Stimulated activated CD4-positive, alpha-beta T cell treated with anti-CD3 and anti-CD28 coated beads, Interleukin-12 subunit alpha, Interleukin-12 subunit beta, amount 100 ng/mL, for 48 hours (primary cell): ENCODE measurements at regions not wholly inside any gene's neighbourhood (a gene's known extent, or its start where the extent isn't known, plus 50 kb on each side); places are given as distances from the start of the nearest gene placed in this dataset.
"Not testable (repeated sequence)": the region's sequence is repeated elsewhere in the genome, so short reads cannot be mapped to it uniquely, and the experiment has no call there.

Experiments
- DNase-seq, 3 donors: peaks; one replicate each; pipeline ENCODE4 v3.0.0-alpha.2; 2020; ENCODE audit warnings: low read depth in 2 of 3, low spot score in 1 of 3

- DNase-seq = no peak
Observed at GRCh38 chr10:107971973-107972372, 807.5 kb upstream of the SORCS1 start.

GRCh38 chr10:107971411-107971810, 806.9 kb upstream of the SORCS1 start:
- no peak for DNase-seq

- no peak for DNase-seq
Observed at GRCh38 chr10:107970512-107970911, 806.0 kb upstream of the SORCS1 start.

GRCh38 chr10:107969936-107970335, 805.4 kb upstream of the SORCS1 start:
- no peak for DNase-seq

- no peak for DNase-seq
Observed at GRCh38 chr10:107966826-107967225, 802.3 kb upstream of the SORCS1 start.

GRCh38 chr10:107952649-107953556, 788.4 kb upstream of the SORCS1 start:
- DNase-seq = no peak

- not testable (repeated sequence) for DNase-seq
Observed at GRCh38 chr10:107950411-107951062, 786.0 kb upstream of the SORCS1 start.

GRCh38 chr10:107942826-107943225, 778.3 kb upstream of the SORCS1 start:
- DNase-seq = no peak

GRCh38 chr10:107933076-107933475, 768.6 kb upstream of the SORCS1 start:
- no peak for DNase-seq

GRCh38 chr10:107931808-107932207, 767.3 kb upstream of the SORCS1 start:
- no peak for DNase-seq

GRCh38 chr10:107930037-107930436, 765.5 kb upstream of the SORCS1 start:
- DNase-seq = no peak

- no peak for DNase-seq
Observed at GRCh38 chr10:107924458-107924857, 760.0 kb upstream of the SORCS1 start.

- DNase-seq = no peak
Observed at GRCh38 chr10:107919626-107920235, 755.2 kb upstream of the SORCS1 start.

GRCh38 chr10:107918171-107918570, 753.7 kb upstream of the SORCS1 start:
- DNase-seq = no peak

GRCh38 chr10:107915215-107915610, 750.7 kb upstream of the SORCS1 start:
- DNase-seq = no peak

GRCh38 chr10:107914450-107915214, 750.1 kb upstream of the SORCS1 start:
- no peak for DNase-seq

- DNase-seq = no peak
Observed at GRCh38 chr10:107913317-107914294, 749.1 kb upstream of the SORCS1 start.

GRCh38 chr10:107901076-107901475, 736.6 kb upstream of the SORCS1 start:
- no peak for DNase-seq

GRCh38 chr10:107900131-107900530, 735.6 kb upstream of the SORCS1 start:
- no peak for DNase-seq

GRCh38 chr10:107899502-107900062, 735.1 kb upstream of the SORCS1 start:
- DNase-seq = no peak
